Loucy (cell line): ENCODE measurements at regions not wholly inside any gene's neighbourhood (a gene's known extent, or its start where the extent isn't known, plus 50 kb on each side); places are given as distances from the start of the nearest gene placed in this dataset.

Experiments
- H2AFZ ChIP-seq: fragments of 200-600 bp; sonication (generic); 2 replicates; pipeline ENCODE4 v1.6.0; 2016; ENCODE audit warnings: antibody characterized with exemption, mild to moderate bottlenecking, low read length, moderate library complexity
- H3F3A ChIP-seq: fragments of 200-600 bp; 2 replicates; pipeline ENCODE4 v1.6.0; 2016; ENCODE audit warnings: antibody characterized with exemption, low read depth, mild to moderate bottlenecking
- H3K27me3 ChIP-seq: fragments of 200-600 bp; sonication (generic); 2 replicates; pipeline ENCODE4 v1.6.1; 2014; ENCODE audit warnings: low read length, mild to moderate bottlenecking; ENCODE audit not compliant: insufficient read depth, poor library complexity, severe bottlenecking
- H3K36me3 ChIP-seq: fragments of 200-600 bp; sonication (generic); 2 replicates; pipeline ENCODE4 v1.6.1; 2016; ENCODE audit warnings: low read length; ENCODE audit not compliant: insufficient read depth
- H3K4me1 ChIP-seq: fragments of 200-600 bp; sonication (generic); 2 replicates; pipeline ENCODE4 v1.5.1; 2014; ENCODE audit warnings: low read length, mild to moderate bottlenecking; ENCODE audit not compliant: insufficient read depth, poor library complexity, severe bottlenecking
- H3K4me2 ChIP-seq: fragments of 200-600 bp; sonication (generic); 2 replicates; pipeline ENCODE4 v1.6.0; 2014; ENCODE audit warnings: antibody characterized with exemption, low read length, low read depth, mild to moderate bottlenecking; ENCODE audit not compliant: poor library complexity, severe bottlenecking
- H3K4me3 ChIP-seq: fragments of 200-600 bp; sonication (generic); 2 replicates; pipeline ENCODE4 v1.5.1; 2014; ENCODE audit warnings: low read length, mild to moderate bottlenecking, mixed read lengths; ENCODE audit not compliant: poor library complexity, severe bottlenecking
- H3K79me2 ChIP-seq: fragments of 200-600 bp; sonication (generic); 2 replicates; pipeline ENCODE4 v1.6.1; 2014; ENCODE audit warnings: low read length; ENCODE audit not compliant: insufficient read depth
- H3K9ac ChIP-seq: fragments of 200-600 bp; sonication (generic); 2 replicates; pipeline ENCODE4 v1.6.0; 2014; ENCODE audit warnings: mild to moderate bottlenecking, low read depth, low read length, moderate library complexity; ENCODE audit not compliant: poor library complexity, severe bottlenecking
- H3K9me2 ChIP-seq: fragments of 200-600 bp; sonication (generic); replicated peaks from 2 replicates; pipeline ENCODE4 v1.6.1; 2016; ENCODE audit warnings: low read depth, low read length, mixed read lengths
- H3K9me3 ChIP-seq: fragments of 200-600 bp; sonication (generic); 2 replicates; pipeline ENCODE4 v1.6.1; 2014; ENCODE audit warnings: mild to moderate bottlenecking, antibody characterized with exemption, low read length, low read depth; ENCODE audit not compliant: insufficient read depth
- H4K20me1 ChIP-seq: fragments of 200-600 bp; sonication (generic); 2 replicates; pipeline ENCODE4 v1.6.0; 2014; ENCODE audit warnings: antibody characterized with exemption, low read length, mild to moderate bottlenecking; ENCODE audit not compliant: insufficient read depth, poor library complexity, severe bottlenecking
- CTCF ChIP-seq: fragments of 200-600 bp; sonication (generic); conservative IDR thresholded peaks from 2 replicates; pipeline ENCODE4 v1.5.1; 2014; ENCODE audit warnings: mild to moderate bottlenecking, antibody characterized with exemption, low read length
- EZH2phosphoT487 ChIP-seq: fragments of 200-600 bp; IDR thresholded peaks from 2 replicates; pipeline ENCODE4 v1.6.1; 2018; ENCODE audit warnings: antibody characterized with exemption, mild to moderate bottlenecking, moderate library complexity, borderline replicate concordance

GRCh38 chr4:181690498-181690897 is 552.7 kb upstream of the TENM3 start:
- Histone ChIP-seq H3K9me2 (no peaks in the 10 kb centered on the region), H4K20me1 (no peaks in the 10 kb centered on the region), H3K36me3 (no peaks in the 10 kb centered on the region), H3K9me3 (no peaks in the 10 kb centered on the region), H3K4me2 (no peak overlapping the region), H3K27me3 (no peaks in the 10 kb centered on the region), H3K79me2 (no peaks in the 10 kb centered on the region), H3F3A (no peaks in the 10 kb centered on the region), H2AFZ (no peak overlapping the region), H3K4me3 (no peak overlapping the region), H3K9ac (no peak overlapping the region), H3K4me1 (no peaks in the 10 kb centered on the region)
- TF ChIP-seq CTCF (no peak), EZH2phosphoT487 (no peak)

GRCh38 chr4:181692965-181693364 is 550.2 kb upstream of the TENM3 start:
- no peaks in the 10 kb centered on the region for H3K9me3 ChIP-seq
- no peaks in the 10 kb centered on the region for H3F3A ChIP-seq
- no peak overlapping the region for H2AFZ ChIP-seq
- no peaks in the 10 kb centered on the region for H3K79me2 ChIP-seq
- no peak overlapping the region for H3K9ac ChIP-seq
- H3K4me2 ChIP-seq = no peak overlapping the region
- no peaks in the 10 kb centered on the region for H3K9me2 ChIP-seq
- no peaks in the 10 kb centered on the region for H3K27me3 ChIP-seq
- TF ChIP-seq CTCF (no peak), EZH2phosphoT487 (no peak)
- no peaks in the 10 kb centered on the region for H3K4me1 ChIP-seq
- no peaks in the 10 kb centered on the region for H3K36me3 ChIP-seq
- H4K20me1 ChIP-seq = no peaks in the 10 kb centered on the region
- H3K4me3 ChIP-seq = no peak overlapping the region

- Histone ChIP-seq H3K9me3 (no peaks in the 10 kb centered on the region), H3K4me1 (no peaks in the 10 kb centered on the region), H3K9ac (no peak overlapping the region), H2AFZ (no peak overlapping the region), H3K4me3 (no peak overlapping the region), H3K79me2 (no peaks in the 10 kb centered on the region), H4K20me1 (no peaks in the 10 kb centered on the region), H3F3A (no peaks in the 10 kb centered on the region), H3K4me2 (no peak overlapping the region), H3K9me2 (no peaks in the 10 kb centered on the region), H3K36me3 (no peaks in the 10 kb centered on the region), H3K27me3 (no peaks in the 10 kb centered on the region)
- TF ChIP-seq EZH2phosphoT487 = no peak
- TF ChIP-seq CTCF = no peak
Observed at GRCh38 chr4:181693517-181693916, 549.7 kb upstream of the TENM3 start.
